K562 (cell line): ENCODE measurements at regions not wholly inside any gene's neighbourhood (a gene's known extent, or its start where the extent isn't known, plus 50 kb on each side); places are given as distances from the start of the nearest gene placed in this dataset.

ENCODE experiments used
- ATAC-seq: fragments of 200-7000 bp; cut with Tn5 transposase; 3 replicates; pipeline ENCODE4 v1.9.1; 2020; ENCODE audit warnings: moderate library complexity
- BruUV-seq: library from RNA; stranded (reverse); fragments of 400-500 nt; replicated peaks from 2 replicates; lab custom pipeline; 2021; lab: Mats Ljungman, UMichigan
- CTCF ChIA-PET: fragments of 300-600 bp; formaldehyde crosslinking; extraction: SDS; loops from one replicate; lab custom pipeline; 2021; ENCODE audit warnings: low intra/inter-chr PET ratio; lab: Yijun Ruan, JAX
- POLR2A ChIA-PET: fragments of 300-600, 350-650 bp; sonication (Branson Sonifier 250); formaldehyde crosslinking; extraction: SDS; loops from one replicate; lab custom pipeline; 2021; ENCODE audit warnings: antibody characterized with exemption, inconsistent platforms; lab: Yijun Ruan, JAX
- DNase-seq, 4 experiments: peaks; one replicate each; pipeline versions ENCODE4 v3.0.0 to v3.0.0-alpha.2; 2011 to 2018; ENCODE audit warnings: low spot score in 3 of 4, mixed read lengths in 3 of 4; ENCODE audit errors: extremely low read depth in 1 of 4
- FAIRE-seq: peaks from 2 replicates; lab custom pipeline; 2011; peaks lifted over from hg19 to GRCh38; lab: Jason Lieb, UNC
- H2AFZ ChIP-seq: 2 replicates; pipeline ENCODE4 v1.6.0; 2011; ENCODE audit warnings: low read depth, low read length, control low read depth, inconsistent platforms
- H3K27ac ChIP-seq: fragments of 200-600 bp; 3 replicates; pipeline ENCODE4 v1.8.0; 2011; ENCODE audit warnings: low read depth, mild to moderate bottlenecking, control low read depth, inconsistent platforms, low read length, moderate library complexity, mixed read lengths; ENCODE audit errors: extremely low read depth
- H3K27me3 ChIP-seq, 2 experiments: fragments of 300-600 bp in 1 of 2; 2 replicates in 1 of 2; 3 replicates in 1 of 2; pipeline versions ENCODE4 v1.6.0 to v1.8.0; 2011; ENCODE audit warnings: inconsistent platforms in 2 of 2, low read length in 2 of 2, mild to moderate bottlenecking in 1 of 2, mixed read lengths in 1 of 2, moderate library complexity in 1 of 2; ENCODE audit not compliant: control insufficient read depth in 2 of 2, insufficient read depth in 2 of 2
- H3K36me3 ChIP-seq: fragments of 300-600 bp; 3 replicates; pipeline ENCODE4 v1.8.0; 2011; ENCODE audit warnings: mild to moderate bottlenecking, low read length, inconsistent platforms; ENCODE audit not compliant: control insufficient read depth, insufficient read depth
- H3K4me1 ChIP-seq, 2 experiments: fragments of 200-600 bp in 1 of 2; replicated peaks in 1 of 2; 2 replicates in 1 of 2; 3 replicates in 1 of 2; pipeline versions ENCODE4 v1.5.1 to v1.8.0; 2011; ENCODE audit warnings: inconsistent platforms in 2 of 2, low read length in 2 of 2, mild to moderate bottlenecking in 1 of 2, mixed read lengths in 1 of 2, moderate library complexity in 1 of 2; ENCODE audit not compliant: control insufficient read depth in 2 of 2, insufficient read depth in 2 of 2
- H3K4me2 ChIP-seq: 2 replicates; pipeline ENCODE4 v1.6.1; 2011; ENCODE audit warnings: low read length, control low read depth, inconsistent platforms, mixed read lengths; ENCODE audit not compliant: insufficient read depth
- H3K4me3 ChIP-seq: fragments of 200-600 bp; sonication (generic), shearing (Covaris generic); 2 replicates; pipeline ENCODE4 v1.5.1; 2016; ENCODE audit warnings: control low read depth, inconsistent platforms
- H3K79me2 ChIP-seq: fragments of 200-600 bp; 3 replicates; pipeline ENCODE4 v1.8.0; 2011; ENCODE audit warnings: low read length, inconsistent platforms; ENCODE audit not compliant: control insufficient read depth, insufficient read depth
- H3K9ac ChIP-seq, 2 experiments: 2 replicates each; pipeline versions ENCODE4 v1.6.0 to v1.6.1; 2011; ENCODE audit warnings: low read depth in 2 of 2, low read length in 2 of 2, control low read depth in 1 of 2, inconsistent platforms in 1 of 2, mild to moderate bottlenecking in 1 of 2, mixed read lengths in 1 of 2; ENCODE audit not compliant: insufficient read depth in 1 of 2
- H3K9me1 ChIP-seq: one replicate; pipeline ENCODE4 v1.6.0; 2011; ENCODE audit warnings: inconsistent platforms, mild to moderate bottlenecking, low read length, moderate library complexity; ENCODE audit not compliant: control insufficient read depth, insufficient read depth
- H3K9me3 ChIP-seq: replicated peaks from 2 replicates; pipeline ENCODE4 v1.5.1; 2011; ENCODE audit warnings: low read depth, low read length, inconsistent platforms; ENCODE audit not compliant: control insufficient read depth, insufficient read depth
- H4K20me1 ChIP-seq: replicated peaks from 2 replicates; pipeline ENCODE4 v1.6.1; 2011; ENCODE audit warnings: low read length, inconsistent platforms, mixed read lengths; ENCODE audit not compliant: control insufficient read depth, insufficient read depth
- BRCA1 ChIP-seq, 2 experiments: fragments of 450-650 bp in 1 of 2; sonication (generic) in 1 of 2; formaldehyde crosslinking in 1 of 2; IDR thresholded peaks; 2 replicates each; pipeline versions ENCODE4 v1.5.0 to v1.6.1; 2017 to 2020; ENCODE audit warnings: mild to moderate bottlenecking in 1 of 2, missing genetic modification reagents in 1 of 2
- BRF2 ChIP-seq: IDR thresholded peaks from 3 replicates; pipeline ENCODE4 v1.6.1; 2011; ENCODE audit warnings: borderline replicate concordance, mild to moderate bottlenecking; ENCODE audit not compliant: insufficient read length, insufficient read depth
- CTCF ChIP-seq, 3 experiments: IDR thresholded peaks in 2 of 3; conservative IDR thresholded peaks in 1 of 3; 2 replicates each; pipeline ENCODE4 v1.5.1; 2011 to 2012; ENCODE audit warnings: low read length in 3 of 3, mild to moderate bottlenecking in 3 of 3, control low read depth in 2 of 3, improper control_type of control experiment in 1 of 3, inconsistent platforms in 1 of 3, low read depth in 1 of 3, mixed read lengths in 1 of 3, moderate library complexity in 1 of 3; ENCODE audit not compliant: insufficient read depth in 2 of 3
- ID3 ChIP-seq, 2 experiments: fragments of 250-450 bp in 1 of 2; fragments of 450-650 bp in 1 of 2; sonication (Bioruptor Pico) in 1 of 2; IDR thresholded peaks; 2 replicates each; pipeline versions ENCODE4 v1.6.1 to v1.8.0; 2016 to 2021; ENCODE audit warnings: mild to moderate bottlenecking in 2 of 2, moderate library complexity in 2 of 2, missing compliant biosample characterization in 1 of 2, missing genetic modification characterization in 1 of 2
- MAFK ChIP-seq: IDR thresholded peaks from 2 replicates; pipeline ENCODE4 v1.6.1; 2011; ENCODE audit warnings: low read length, improper control_type of control experiment
- NCOA4 ChIP-seq: fragments of 450-650 bp; IDR thresholded peaks from 2 replicates; pipeline ENCODE4 v1.6.1; 2018; ENCODE audit warnings: mild to moderate bottlenecking; ENCODE audit not compliant: partially characterized antibody
- NR4A1 ChIP-seq, 2 experiments: fragments of 250-450 bp in 1 of 2; fragments of 450-650 bp in 1 of 2; sonication (Bioruptor Pico) in 1 of 2; IDR thresholded peaks; 2 replicates each; pipeline versions ENCODE4 v1.4.0 to v1.6.1; 2016 to 2020; ENCODE audit warnings: mild to moderate bottlenecking in 2 of 2, missing compliant biosample characterization in 1 of 2, missing genetic modification characterization in 1 of 2, moderate library complexity in 1 of 2
- POLR2G ChIP-seq: fragments of 200-400 bp; formaldehyde crosslinking; IDR thresholded peaks from 2 replicates; pipeline ENCODE4 v1.6.1; 2017; ENCODE audit warnings: low read depth, mild to moderate bottlenecking, antibody characterized with exemption, low read length, moderate library complexity
- RAD21 ChIP-seq, 2 experiments: fragments of 250-450 bp in 1 of 2; fragments of 450-650 bp in 1 of 2; sonication (Bioruptor Pico) in 1 of 2; formaldehyde crosslinking in 1 of 2; IDR thresholded peaks in 1 of 2; conservative IDR thresholded peaks in 1 of 2; 2 replicates each; pipeline versions ENCODE4 v1.4.0 to v1.8.0; 2020 to 2022; ENCODE audit warnings: mild to moderate bottlenecking in 2 of 2, moderate library complexity in 1 of 2
- SAP30 ChIP-seq: fragments of 200-600 bp; sonication (generic); IDR thresholded peaks from 2 replicates; pipeline ENCODE4 v1.6.1; 2012; ENCODE audit warnings: borderline replicate concordance, low read depth, mild to moderate bottlenecking, moderate library complexity, low read length, control low read depth, inconsistent platforms; ENCODE audit not compliant: insufficient read depth, poor library complexity, severe bottlenecking
- TFAM ChIP-seq: fragments of 250-450 bp; sonication (Bioruptor Pico); conservative IDR thresholded peaks from 2 replicates; pipeline ENCODE4 v1.5.0; 2021; ENCODE audit warnings: mild to moderate bottlenecking, moderate library complexity
- ZNF274 ChIP-seq: IDR thresholded peaks from 2 replicates; pipeline ENCODE4 v1.6.1; 2011; ENCODE audit warnings: low read depth, mild to moderate bottlenecking, low read length, moderate library complexity, borderline replicate concordance
- ZNF354B ChIP-seq: fragments of 250-450 bp; sonication (Bioruptor Pico); IDR thresholded peaks from 2 replicates; pipeline ENCODE4 v1.4.0; 2020
- WGBS: fragments of 100-300 bp; shearing (Covaris generic); methylation state at CpG from one replicate; pipeline ENCODE4 v1.1.6; 2016; ENCODE audit warnings: low coverage, mixed read lengths; ENCODE audit not compliant: insufficient coverage; ENCODE audit errors: missing lambda C conversion rate; 5-methylcytosine and 5-hydroxymethylcytosine counted together
- in situ Hi-C: fragments of 300-500 bp; cut with MboI; formaldehyde crosslinking; loops from 4 replicates; pipeline ENCODE4 v1.15.0; 2018; ENCODE audit warnings: inconsistent platforms, mixed read lengths
- intact Hi-C: fragments of 100-400 bp; cut with micrococcal nuclease; formaldehyde crosslinking; loops from 2 replicates; pipeline ENCODE4 v1.14.2; 2022

GRCh38 chrX:107530141-107530540, 80.7 kb downstream of the FRMPD3 start:
- POLR2A ChIA-PET, result no interaction called here
- intact Hi-C loops, result no loop called here
- DNase-seq, result no peak

GRCh38 chrX:107537815-107538214, 88.4 kb downstream of the FRMPD3 start:
- ChIA-PET CTCF (interaction anchor here (0.6 kb wide), 1 partner anchor 148 kb away, joined by 4 read pairs; no protein-coding TSS in a partner anchor), POLR2A (no interaction called here)
- Histone ChIP-seq H3K4me2 (no peak overlapping the region), H3K4me3 (no peak overlapping the region), H3K79me2 (no peaks in the 10 kb centered on the region), H3K27me3 (no peaks in the 10 kb centered on the region), H3K9ac (no peak overlapping the region), H3K9me3 (no peaks in the 10 kb centered on the region), H3K4me1 (no peaks in the 10 kb centered on the region), H3K36me3 (no peaks in the 10 kb centered on the region), H3K9me1 (no peaks in the 10 kb centered on the region), H3K27ac (no peak overlapping the region), H2AFZ (no peak overlapping the region), H4K20me1 (no peaks in the 10 kb centered on the region)
- no TSS peak for BruUV-seq
- DNase-seq, result peak; percentile 38 to 63 (median 42)
- WGBS, result 2% methylated on average over 6 of the region's 6 CpGs
- ATAC-seq, result peak; percentile 94
- in situ Hi-C loops, result no loop called here
- peak; percentile 62 for FAIRE-seq
- intact Hi-C loops, result loop anchor here (2.0 kb wide), 1 partner anchor 239 kb away; the partner anchor contains the start of gene NCBP2L
- TF ChIP-seq ZNF274 (no peak), ID3 (CRISPR knock-in tag; IDR thresholded peaks at IDR 0.05) (no peak), ID3 (tag; IDR thresholded peaks at IDR 0.05) (no peak), CTCF (IDR thresholded peaks at IDR 0.05 in 2 of 3, conservative IDR thresholded peaks at IDR 0.05 in 1 of 3; ENCODE audit: insufficient read depth in 2 of 3, low read depth in 1 of 3, low read length in 3 of 3) (peak; percentile 56 to 66 (median 64)), RAD21 (CRISPR knock-in tag; conservative IDR thresholded peaks at IDR 0.05 in 1 of 2, IDR thresholded peaks at IDR 0.05 in 1 of 2) (peak; percentile 29 to 70; a peak in 3 of 4 replicates), SAP30 (no peak), POLR2G (no peak), BRF2 (no peak)

More at GRCh38 chrX:107530141-107530540, 80.7 kb downstream of the FRMPD3 start:
- no peak overlapping the region for H3K4me2 ChIP-seq
- H2AFZ ChIP-seq, result no peak overlapping the region
- H3K4me3 ChIP-seq, result no peak overlapping the region
- no peak overlapping the region for H3K27ac ChIP-seq
- peaks cover 0 to 8% of the 10 kb centered on the region in 2 experiments; a peak in 3 of 5 replicates for H3K27me3 ChIP-seq
- no TSS peak for BruUV-seq
- 0% methylated on average over 4 of the region's 4 CpGs for WGBS
- FAIRE-seq, result no peak
- in situ Hi-C loops, result no loop called here
- H3K9me3 ChIP-seq, result no peaks in the 10 kb centered on the region
- ATAC-seq, result no peak
- H3K9me1 ChIP-seq, result no peaks in the 10 kb centered on the region
- CTCF ChIA-PET, result no interaction called here
- H3K9ac ChIP-seq, result no peak overlapping the region
- no peaks in the 10 kb centered on the region for H3K36me3 ChIP-seq
- TF ChIP-seq BRCA1 (IDR thresholded peaks at IDR 0.05) (no peak), BRCA1 (CRISPR knock-in tag; IDR thresholded peaks at IDR 0.05) (no peak), NCOA4 (no peak), MAFK (no peak), ZNF354B (CRISPR knock-in tag) (no peak), TFAM (no peak), NR4A1 (CRISPR knock-in tag; IDR thresholded peaks at IDR 0.05) (no peak), NR4A1 (tag; IDR thresholded peaks at IDR 0.05) (no peak)
- no peaks in the 10 kb centered on the region for H4K20me1 ChIP-seq
- no peaks in the 10 kb centered on the region for H3K79me2 ChIP-seq
- H3K4me1 ChIP-seq, result no peaks in the 10 kb centered on the region
